ENCODE measurements at regions not wholly inside any gene's neighbourhood (a gene's known extent, or its start where the extent isn't known, plus 50 kb on each side); places are given as distances from the start of the nearest gene placed in this dataset.

DNA sequence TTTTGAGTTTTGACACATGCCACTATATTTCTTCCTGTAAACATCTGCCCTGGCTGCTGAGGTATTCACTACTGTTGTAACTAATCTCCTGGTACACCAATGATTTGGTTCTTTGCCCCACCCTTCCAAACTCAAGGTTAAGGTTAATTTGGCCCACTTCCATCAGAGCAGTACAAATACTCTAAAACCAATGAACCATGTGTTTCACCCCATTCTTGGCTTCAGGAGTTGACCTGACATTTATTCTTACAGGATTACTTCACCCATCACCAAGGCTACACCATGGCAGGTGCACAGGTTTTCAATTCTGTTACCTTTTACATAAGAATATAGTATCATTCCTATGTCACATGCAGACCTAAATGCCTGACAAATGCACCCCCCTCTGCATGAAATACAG is 1179.9 kb downstream of the ZPLD1 start:
- H3K9me3 ChIP-seq, result no peaks in the 10 kb centered on the region
- TF ChIP-seq CTCF (IDR thresholded peaks at IDR 0.05; ENCODE audit: insufficient read depth in 1 of 2, low read depth in 1 of 2, low read length in 1 of 2, severe bottlenecking in 1 of 2, unreplicated experiment in 1 of 2), result no peak
- Mint-ChIP-seq H3K9me3 (ENCODE audit: unreplicated experiment) (no peaks in the 10 kb centered on the region), H3K4me3 (ENCODE audit: unreplicated experiment) (no peak overlapping the region), H3K27me3 (ENCODE audit: insufficient read depth, unreplicated experiment) (no peaks in the 10 kb centered on the region), H3K36me3 (ENCODE audit: insufficient read depth, unreplicated experiment) (no peaks in the 10 kb centered on the region), H3K27ac (ENCODE audit: unreplicated experiment) (no peak overlapping the region), H3K4me1 (ENCODE audit: low read depth, unreplicated experiment) (no peaks in the 10 kb centered on the region)
- H3K4me3 ChIP-seq (ENCODE audit: low read depth, low read length), result no peak overlapping the region
- BruUV-seq (replicated peaks), result no TSS peak
- no peak for DNase-seq
- H3K4me1 ChIP-seq, result no peaks in the 10 kb centered on the region
- no peaks in the 10 kb centered on the region for H3K27me3 ChIP-seq (replicated peaks; ENCODE audit: control insufficient read depth, insufficient read depth, low read length)
- no peaks in the 10 kb centered on the region for H3K36me3 ChIP-seq (ENCODE audit: control insufficient read depth, insufficient read depth, low read length)
- POLR2A ChIA-PET, result no interaction called here
- CTCF ChIA-PET, result no interaction called here
- intact Hi-C loops (cut with micrococcal nuclease; ENCODE audit: unreplicated experiment), result no loop called here

GRCh38 chr3:103617961-103618360 is 1183.1 kb downstream of the ZPLD1 start:
- Mint-ChIP-seq H3K9me3 (ENCODE audit: unreplicated experiment) (no peaks in the 10 kb centered on the region), H3K4me3 (ENCODE audit: unreplicated experiment) (no peak overlapping the region), H3K27me3 (ENCODE audit: insufficient read depth, unreplicated experiment) (no peaks in the 10 kb centered on the region), H3K27ac (ENCODE audit: unreplicated experiment) (no peak overlapping the region), H3K4me1 (ENCODE audit: low read depth, unreplicated experiment) (no peaks in the 10 kb centered on the region), H3K36me3 (ENCODE audit: insufficient read depth, unreplicated experiment) (no peaks in the 10 kb centered on the region)
- no peaks in the 10 kb centered on the region for H3K9me3 ChIP-seq
- no peak for TF ChIP-seq CTCF (IDR thresholded peaks at IDR 0.05; ENCODE audit: insufficient read depth in 1 of 2, low read depth in 1 of 2, low read length in 1 of 2, severe bottlenecking in 1 of 2, unreplicated experiment in 1 of 2)
- POLR2A ChIA-PET, result no interaction called here
- intact Hi-C loops (cut with micrococcal nuclease; ENCODE audit: unreplicated experiment), result no loop called here
- DNase-seq, result no peak
- H3K4me3 ChIP-seq (ENCODE audit: low read depth, low read length), result no peak overlapping the region
- H3K27me3 ChIP-seq (replicated peaks; ENCODE audit: control insufficient read depth, insufficient read depth, low read length), result no peaks in the 10 kb centered on the region
- H3K4me1 ChIP-seq, result no peaks in the 10 kb centered on the region
- no TSS peak for BruUV-seq (replicated peaks)
- CTCF ChIA-PET, result no interaction called here
- H3K36me3 ChIP-seq (ENCODE audit: control insufficient read depth, insufficient read depth, low read length), result no peaks in the 10 kb centered on the region

DNA sequence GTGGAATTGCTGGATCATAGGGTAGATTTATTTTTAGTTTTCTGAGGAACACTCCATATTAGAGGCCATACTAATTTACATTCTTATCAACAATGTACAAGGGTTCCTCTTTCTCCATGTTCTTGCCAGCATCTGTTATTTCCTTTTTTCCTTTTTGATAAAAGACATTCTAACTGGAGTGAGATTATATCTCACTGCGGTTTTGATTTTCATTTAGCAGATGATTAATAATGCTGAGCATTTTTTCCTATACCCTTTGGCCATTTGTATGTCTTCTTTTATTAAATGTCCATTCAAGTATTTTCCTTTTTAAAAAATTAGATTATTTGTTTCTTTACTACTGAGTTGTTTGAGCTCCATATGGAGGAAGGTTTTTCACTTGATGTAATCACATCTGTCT is 1189.5 kb downstream of the ZPLD1 start:
- Mint-ChIP-seq H3K27ac (ENCODE audit: unreplicated experiment) (no peak overlapping the region), H3K4me1 (ENCODE audit: low read depth, unreplicated experiment) (no peaks in the 10 kb centered on the region), H3K36me3 (ENCODE audit: insufficient read depth, unreplicated experiment) (no peaks in the 10 kb centered on the region), H3K27me3 (ENCODE audit: insufficient read depth, unreplicated experiment) (no peaks in the 10 kb centered on the region), H3K4me3 (ENCODE audit: unreplicated experiment) (no peak overlapping the region), H3K9me3 (ENCODE audit: unreplicated experiment) (peaks cover 10% of the 10 kb centered on the region)
- DNase-seq, result no peak
- no TSS peak for BruUV-seq (replicated peaks)
- TF ChIP-seq CTCF (IDR thresholded peaks at IDR 0.05; ENCODE audit: insufficient read depth in 1 of 2, low read depth in 1 of 2, low read length in 1 of 2, severe bottlenecking in 1 of 2, unreplicated experiment in 1 of 2), result no peak
- Histone ChIP-seq H3K9me3 (no peaks in the 10 kb centered on the region), H3K36me3 (ENCODE audit: control insufficient read depth, insufficient read depth, low read length) (no peaks in the 10 kb centered on the region), H3K4me3 (ENCODE audit: low read depth, low read length) (no peak overlapping the region), H3K27me3 (replicated peaks; ENCODE audit: control insufficient read depth, insufficient read depth, low read length) (no peaks in the 10 kb centered on the region), H3K4me1 (no peaks in the 10 kb centered on the region)
- intact Hi-C loops (cut with micrococcal nuclease; ENCODE audit: unreplicated experiment), result no loop called here
- ChIA-PET CTCF (no interaction called here), POLR2A (no interaction called here)

Measured in Caco-2 (cell line).